Psoas muscle (tissue), 7 donors: ENCODE measurements at regions not wholly inside any gene's neighbourhood (a gene's known extent, or its start where the extent isn't known, plus 50 kb on each side); places are given as distances from the start of the nearest gene placed in this dataset.

Source experiments
- ATAC-seq, 4 donors: fragments of 200-7000 bp; cut with Tn5 transposase; one replicate each; pipeline ENCODE4 v1.9.1; 2020; ENCODE audit warnings: moderate library complexity in 3 of 4, mild to moderate bottlenecking in 2 of 4
- DNase-seq, 2 donors: peaks; one replicate each; pipeline ENCODE4 v3.0.0-alpha.2; 2020
- H3K27ac ChIP-seq: fragments of 200-600 bp; one replicate; pipeline ENCODE4 v1.8.0; 2022
- H3K27me3 ChIP-seq, 3 donors: fragments of 200-600 bp in 1 of 3; one replicate each; pipeline versions ENCODE4 v1.6.1 to v1.8.0; 2013 to 2022; ENCODE audit warnings: low read length in 2 of 3, mild to moderate bottlenecking in 2 of 3, moderate library complexity in 1 of 3; ENCODE audit not compliant: insufficient read depth in 3 of 3
- H3K36me3 ChIP-seq, 2 donors: fragments of 200-600 bp in 1 of 2; one replicate each; pipeline versions ENCODE4 v1.6.1 to v1.8.0; 2013 to 2022; ENCODE audit warnings: low read depth in 1 of 2, mild to moderate bottlenecking in 1 of 2, moderate library complexity in 1 of 2; ENCODE audit not compliant: insufficient read depth in 1 of 2
- H3K4me1 ChIP-seq: fragments of 200-600 bp; one replicate; pipeline ENCODE4 v1.8.0; 2022
- H3K4me3 ChIP-seq: fragments of 200-600 bp; one replicate; pipeline ENCODE4 v1.8.0; 2022; ENCODE audit warnings: mild to moderate bottlenecking
- H3K9me3 ChIP-seq: fragments of 200-600 bp; one replicate; pipeline ENCODE4 v1.8.0; 2022
- WGBS, 3 donors: extraction: QIAGEN DNeasy Blood & Tissue Kit; methylation state at CpG; one replicate each; pipeline versions ENCODE4 v1.1.6 to v1.1.7; 2013; 5-methylcytosine and 5-hydroxymethylcytosine counted together
- intact Hi-C, 2 donors: fragments of 100-400 bp; cut with DNase I; formaldehyde crosslinking; loops; one replicate each; pipeline versions ENCODE4 v1.11.0 to v1.14.2; 2022
- TF ChIP-seq, protein P1 (sequence below): fragments of 200-600 bp; IDR thresholded peaks from one replicate; pipeline ENCODE4 v1.8.0; 2022; ENCODE audit warnings: antibody characterized with exemption
- donor health status: healthy with polysubstance abuse.
- donor health status: DM: no; HTN: no; CAD: no; lungs with moderate emphysema.
- donor health status: Bipolar disorder and iron deficiency.
- donor health status: healthy.
- donor health status: DM: yes; HTN: yes; CAD: no.
- donor health status: DM: no; HTN: no; CAD: no.
- donor health status: DM: yes; HTN: yes; CAD: no.

DNA sequence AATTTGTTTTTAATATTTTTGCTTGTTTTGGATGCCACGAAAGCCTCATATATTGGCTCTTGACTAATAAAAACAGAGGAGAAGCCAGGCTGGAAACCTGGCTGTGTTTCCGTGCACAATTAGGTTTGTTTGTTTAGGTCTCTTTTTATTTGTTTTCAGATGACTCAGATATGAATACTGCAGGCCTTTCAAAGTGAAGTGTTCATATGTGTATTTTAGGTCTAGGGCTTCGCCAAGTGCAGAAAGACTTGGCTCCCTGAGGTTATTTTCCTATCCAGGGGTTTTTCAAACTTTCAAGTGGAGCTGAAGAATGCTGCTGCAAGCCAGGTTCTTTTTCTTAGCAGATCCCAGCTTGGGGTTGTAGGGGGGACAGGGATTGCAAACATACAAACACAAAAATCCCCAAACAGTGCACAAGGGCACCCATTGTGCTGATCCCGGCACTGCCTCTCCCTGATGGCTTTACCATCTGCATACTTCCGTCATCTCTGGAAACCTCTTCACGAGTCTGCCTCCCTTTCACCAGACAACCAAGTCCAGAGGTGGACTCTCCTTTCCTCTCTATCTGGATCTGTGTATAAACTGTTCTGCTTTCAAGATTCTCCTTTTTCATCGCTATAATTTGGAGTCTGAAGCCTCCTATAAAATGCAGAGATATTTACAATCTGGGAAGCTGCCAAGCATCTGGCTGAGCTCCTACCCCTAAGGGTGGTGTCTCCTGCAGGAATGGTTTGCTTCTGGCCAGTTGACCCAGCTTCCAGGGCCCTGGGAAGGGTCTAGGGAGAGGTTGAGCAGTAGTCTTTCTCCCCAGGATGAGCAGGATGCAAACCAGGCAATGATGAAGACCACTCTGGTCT, 108.6 kb downstream of the SMIM20 start:
- Histone ChIP-seq H3K27ac (no peak overlapping the region), H3K27me3 (no peaks in the 10 kb centered on the region), H3K36me3 (no peaks in the 10 kb centered on the region), H3K9me3 (no peaks in the 10 kb centered on the region), H3K4me1 (no peaks in the 10 kb centered on the region), H3K4me3 (no peak overlapping the region)
- DNase-seq: no peak
- intact Hi-C loops: no loop called here
- 32 to 45% (median 34%) methylated on average over 7 of the region's 7 CpGs for WGBS, 3 donors
- no peak for ATAC-seq
- TF ChIP-seq, protein P1, sequence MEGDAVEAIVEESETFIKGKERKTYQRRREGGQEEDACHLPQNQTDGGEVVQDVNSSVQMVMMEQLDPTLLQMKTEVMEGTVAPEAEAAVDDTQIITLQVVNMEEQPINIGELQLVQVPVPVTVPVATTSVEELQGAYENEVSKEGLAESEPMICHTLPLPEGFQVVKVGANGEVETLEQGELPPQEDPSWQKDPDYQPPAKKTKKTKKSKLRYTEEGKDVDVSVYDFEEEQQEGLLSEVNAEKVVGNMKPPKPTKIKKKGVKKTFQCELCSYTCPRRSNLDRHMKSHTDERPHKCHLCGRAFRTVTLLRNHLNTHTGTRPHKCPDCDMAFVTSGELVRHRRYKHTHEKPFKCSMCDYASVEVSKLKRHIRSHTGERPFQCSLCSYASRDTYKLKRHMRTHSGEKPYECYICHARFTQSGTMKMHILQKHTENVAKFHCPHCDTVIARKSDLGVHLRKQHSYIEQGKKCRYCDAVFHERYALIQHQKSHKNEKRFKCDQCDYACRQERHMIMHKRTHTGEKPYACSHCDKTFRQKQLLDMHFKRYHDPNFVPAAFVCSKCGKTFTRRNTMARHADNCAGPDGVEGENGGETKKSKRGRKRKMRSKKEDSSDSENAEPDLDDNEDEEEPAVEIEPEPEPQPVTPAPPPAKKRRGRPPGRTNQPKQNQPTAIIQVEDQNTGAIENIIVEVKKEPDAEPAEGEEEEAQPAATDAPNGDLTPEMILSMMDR: no peak

GRCh38 chr4:26023203-26023972, 109.4 kb downstream of the SMIM20 start:
- H3K4me3 ChIP-seq: no peak overlapping the region
- ATAC-seq: no peak
- H3K9me3 ChIP-seq: no peaks in the 10 kb centered on the region
- no peaks in the 10 kb centered on the region for H3K36me3 ChIP-seq
- no peak overlapping the region for H3K27ac ChIP-seq
- H3K4me1 ChIP-seq: no peaks in the 10 kb centered on the region
- no peak for DNase-seq
- no peaks in the 10 kb centered on the region for H3K27me3 ChIP-seq
- intact Hi-C loops: no loop called here
- 83 to 87% (median 83%) methylated on average over 11 of the region's 11 CpGs for WGBS, 3 donors
- TF ChIP-seq, protein P1: no peak

- no peaks in the 10 kb centered on the region for H3K4me1 ChIP-seq
- 89 to 98% (median 97%) methylated on average over 5 of the region's 5 CpGs for WGBS, 3 donors
- no peaks in the 10 kb centered on the region for H3K27me3 ChIP-seq
- DNase-seq (no peak), ATAC-seq (no peak)
- intact Hi-C loops: no loop called here
- TF ChIP-seq, protein P1: no peak
- H3K4me3 ChIP-seq: no peak overlapping the region
- H3K36me3 ChIP-seq: no peaks in the 10 kb centered on the region
- no peaks in the 10 kb centered on the region for H3K9me3 ChIP-seq
- no peak overlapping the region for H3K27ac ChIP-seq
These were observed 110.1 kb downstream of the SMIM20 start for GRCh38 chr4:26024079-26024478.

GRCh38 chr4:26028133-26028792, 114.2 kb downstream of the SMIM20 start:
- Histone ChIP-seq H3K36me3 (no peaks in the 10 kb centered on the region), H3K4me3 (no peak overlapping the region), H3K27me3 (no peaks in the 10 kb centered on the region), H3K4me1 (no peaks in the 10 kb centered on the region), H3K9me3 (no peaks in the 10 kb centered on the region), H3K27ac (no peak overlapping the region)
- DNase-seq (no peak), ATAC-seq (no peak)
- intact Hi-C loops: no loop called here
- TF ChIP-seq, protein P1: no peak
- WGBS, 3 donors: 92 to 95% (median 92%) methylated on average over 22 of the region's 22 CpGs
